Nucleus accumbens (tissue), 56 donors: ENCODE measurements at regions not wholly inside any gene's neighbourhood (a gene's known extent, or its start where the extent isn't known, plus 50 kb on each side); places are given as distances from the start of the nearest gene placed in this dataset.

Experiments
- DNase-seq, 56 donors: peaks; one replicate each; lab custom pipeline; 2025; lab: John Stamatoyannopoulos, UW

GRCh38 chr19:27691991-27692390, 1521.0 kb downstream of the UQCRFS1 start:
- DNase-seq = no peak

- DNase-seq = no peak
These were observed 1523.2 kb downstream of the UQCRFS1 start for GRCh38 chr19:27689734-27690241.

- no peak for DNase-seq
These were observed 1528.7 kb downstream of the UQCRFS1 start for GRCh38 chr19:27684293-27684692.

GRCh38 chr19:27681972-27682371, 1531.0 kb downstream of the UQCRFS1 start:
- no peak for DNase-seq

- DNase-seq = no peak
These were observed 1533.0 kb downstream of the UQCRFS1 start for GRCh38 chr19:27679905-27680304.

- DNase-seq = no peak
These were observed 1533.6 kb downstream of the UQCRFS1 start for GRCh38 chr19:27679399-27679798.

GRCh38 chr19:27676877-27677276, 1536.1 kb downstream of the UQCRFS1 start:
- no peak for DNase-seq

- no peak for DNase-seq
These were observed 1536.6 kb downstream of the UQCRFS1 start for GRCh38 chr19:27676334-27676733.

GRCh38 chr19:27675771-27676170, 1537.2 kb downstream of the UQCRFS1 start:
- DNase-seq = no peak

GRCh38 chr19:27674701-27675100, 1538.2 kb downstream of the UQCRFS1 start:
- DNase-seq = no peak

GRCh38 chr19:27673986-27674385, 1539.0 kb downstream of the UQCRFS1 start:
- no peak for DNase-seq

- DNase-seq = no peak
These were observed 1540.5 kb downstream of the UQCRFS1 start for GRCh38 chr19:27672309-27673047.

- DNase-seq = no peak
These were observed 1541.1 kb downstream of the UQCRFS1 start for GRCh38 chr19:27671876-27672275.

- no peak for DNase-seq
These were observed 1552.5 kb downstream of the UQCRFS1 start for GRCh38 chr19:27660428-27660827.

- DNase-seq = no peak
These were observed 1555.5 kb downstream of the UQCRFS1 start for GRCh38 chr19:27657271-27658051.

GRCh38 chr19:27654266-27654990, 1558.5 kb downstream of the UQCRFS1 start:
- DNase-seq = no peak

- no peak for DNase-seq
These were observed 1560.2 kb downstream of the UQCRFS1 start for GRCh38 chr19:27652796-27653195.

- DNase-seq = no peak
These were observed 1560.7 kb downstream of the UQCRFS1 start for GRCh38 chr19:27652281-27652680.

GRCh38 chr19:27647423-27647822, 1565.5 kb downstream of the UQCRFS1 start:
- DNase-seq = no peak

GRCh38 chr19:27635401-27635800, 1577.5 kb downstream of the UQCRFS1 start:
- no peak for DNase-seq

- no peak for DNase-seq
These were observed 1594.9 kb downstream of the UQCRFS1 start for GRCh38 chr19:27618006-27618405.
